Kidney (tissue), 13 donors: ENCODE measurements at regions not wholly inside any gene's neighbourhood (a gene's known extent, or its start where the extent isn't known, plus 50 kb on each side); places are given as distances from the start of the nearest gene placed in this dataset.

Experiments
- DNase-seq, 5 donors: peaks; one replicate each; pipeline ENCODE4 v3.0.0-alpha.2; 2013 to 2020
- FAIRE-seq: peaks from 2 replicates; lab custom pipeline; 2012; peaks lifted over from hg19 to GRCh38; lab: Jason Lieb, UNC
- H3K27ac ChIP-seq, 2 donors: one replicate each; pipeline ENCODE4 v1.7.0; 2013; ENCODE audit warnings: low read depth in 2 of 2, low read length in 2 of 2, inconsistent platforms in 1 of 2
- H3K27me3 ChIP-seq: one replicate; pipeline ENCODE4 v1.7.1; 2013; ENCODE audit warnings: low read length, inconsistent platforms; ENCODE audit not compliant: control insufficient read depth, insufficient read depth
- H3K36me3 ChIP-seq, 3 donors: one replicate each; pipeline versions ENCODE4 v1.7.0 to v1.7.1; 2013; ENCODE audit warnings: low read length in 3 of 3, control low read depth in 1 of 3, inconsistent platforms in 1 of 3; ENCODE audit not compliant: insufficient read depth in 3 of 3, control insufficient read depth in 2 of 3
- H3K4me1 ChIP-seq, 3 donors: one replicate each; pipeline versions ENCODE4 v1.7.0 to v1.7.1; 2013; ENCODE audit warnings: low read length in 3 of 3, inconsistent platforms in 1 of 3, low read depth in 1 of 3; ENCODE audit not compliant: control insufficient read depth in 2 of 3, insufficient read depth in 2 of 3
- H3K4me3 ChIP-seq, 3 donors: one replicate each; pipeline versions ENCODE4 v1.7.0 to v1.8.1; 2013; ENCODE audit warnings: low read length in 3 of 3, control low read depth in 1 of 3, inconsistent platforms in 1 of 3
- H3K9ac ChIP-seq, 3 donors: one replicate each; pipeline versions ENCODE4 v1.7.0 to v1.7.1; 2013; ENCODE audit warnings: low read length in 3 of 3, control low read depth in 1 of 3, inconsistent platforms in 1 of 3
- H3K9me3 ChIP-seq, 3 donors: one replicate each; pipeline versions ENCODE4 v1.7.0 to v1.7.1; 2013; ENCODE audit warnings: low read length in 3 of 3, control low read depth in 1 of 3, inconsistent platforms in 1 of 3; ENCODE audit not compliant: control insufficient read depth in 2 of 3, insufficient read depth in 1 of 3
- CTCF ChIP-seq: IDR thresholded peaks from 3 replicates; pipeline ENCODE4 v1.5.1; 2012; ENCODE audit warnings: mild to moderate bottlenecking, moderate library complexity, borderline replicate concordance; ENCODE audit not compliant: insufficient read depth; ENCODE audit errors: extremely low read depth
- intact Hi-C: fragments of 100-400 bp; cut with DNase I; formaldehyde crosslinking; loops from one replicate; pipeline ENCODE4 v1.11.1; 2022
- donor health status: control.
- donor health status: control.
- donor health status: control.
- donor health status: control.
- donor health status: control.
- donor health status: DM: yes; HTN: yes; CAD: no.
- donor health status: Normal renal cell carcinoma (clear cell type).

- DNase-seq, result no peak
- H3K27ac ChIP-seq, result no peak overlapping the region
- TF ChIP-seq CTCF, result no peak
- no peak overlapping the region for H3K4me3 ChIP-seq
- H3K9ac ChIP-seq, result no peak overlapping the region
- no peaks in the 10 kb centered on the region for H3K36me3 ChIP-seq
- FAIRE-seq, result no peak
- H3K9me3 ChIP-seq, result no peaks in the 10 kb centered on the region
- no peaks in the 10 kb centered on the region for H3K4me1 ChIP-seq
- intact Hi-C loops, result no loop called here
- H3K27me3 ChIP-seq, result no peaks in the 10 kb centered on the region
Observed at GRCh38 chr7:10720042-10720441, 253.6 kb upstream of the PHF14 start.

GRCh38 chr7:10721289-10721688 is 252.4 kb upstream of the PHF14 start:
- no peaks in the 10 kb centered on the region for H3K27me3 ChIP-seq
- no peaks in the 10 kb centered on the region for H3K4me1 ChIP-seq
- H3K9me3 ChIP-seq, result no peaks in the 10 kb centered on the region
- H3K36me3 ChIP-seq, result no peaks in the 10 kb centered on the region
- H3K4me3 ChIP-seq, result no peak overlapping the region
- TF ChIP-seq CTCF, result no peak
- no peak overlapping the region for H3K27ac ChIP-seq
- FAIRE-seq (no peak), DNase-seq (no peak)
- intact Hi-C loops, result no loop called here
- H3K9ac ChIP-seq, result no peak overlapping the region

GRCh38 chr7:10723832-10724231 is 249.8 kb upstream of the PHF14 start:
- H3K36me3 ChIP-seq, result no peaks in the 10 kb centered on the region
- no peak for TF ChIP-seq CTCF
- H3K27me3 ChIP-seq, result no peaks in the 10 kb centered on the region
- H3K9me3 ChIP-seq, result no peaks in the 10 kb centered on the region
- H3K27ac ChIP-seq, result no peak overlapping the region
- intact Hi-C loops, result no loop called here
- no peak for FAIRE-seq
- no peak overlapping the region for H3K9ac ChIP-seq
- DNase-seq, result no peak
- no peaks in the 10 kb centered on the region for H3K4me1 ChIP-seq
- H3K4me3 ChIP-seq, result no peak overlapping the region

GRCh38 chr7:10724449-10724848 is 249.2 kb upstream of the PHF14 start:
- Histone ChIP-seq H3K4me1 (no peaks in the 10 kb centered on the region), H3K9me3 (no peaks in the 10 kb centered on the region), H3K27me3 (no peaks in the 10 kb centered on the region), H3K36me3 (no peaks in the 10 kb centered on the region), H3K27ac (no peak overlapping the region), H3K9ac (no peak overlapping the region), H3K4me3 (no peak overlapping the region)
- DNase-seq (no peak), FAIRE-seq (no peak)
- no peak for TF ChIP-seq CTCF
- intact Hi-C loops, result no loop called here
